IMR-90 (cell line): ENCODE measurements at regions not wholly inside any gene's neighbourhood (a gene's known extent, or its start where the extent isn't known, plus 50 kb on each side); places are given as distances from the start of the nearest gene placed in this dataset.

Experiments used
- ATAC-seq: fragments of 200-7000 bp; cut with Tn5 transposase; 2 replicates; pipeline ENCODE4 v1.9.1; 2020; ENCODE audit warnings: low read depth, mild to moderate bottlenecking, moderate library complexity
- BruUV-seq: library from RNA; stranded (reverse); fragments of 400-500 nt; replicated peaks from 2 replicates; lab custom pipeline; 2021; lab: Mats Ljungman, UMichigan
- CTCF ChIA-PET: fragments of 300-600 bp; formaldehyde crosslinking; extraction: SDS; loops from one replicate; lab custom pipeline; 2021; ENCODE audit warnings: antibody characterized with exemption; lab: Yijun Ruan, JAX
- POLR2A ChIA-PET: fragments of 300-600 bp; sonication (Branson Sonifier 250); formaldehyde crosslinking; loops from one replicate; lab custom pipeline; 2022; ENCODE audit warnings: antibody characterized with exemption; ENCODE audit not compliant: unreplicated experiment; lab: Charles Lee
- DNase-seq: peaks from one replicate; pipeline ENCODE4 v3.0.0; 2013
- H2AFZ ChIP-seq: replicated peaks from 2 replicates; pipeline ENCODE3; 2013; ENCODE audit warnings: low read length, mild to moderate bottlenecking; ENCODE audit not compliant: poor library complexity
- H2AK5ac ChIP-seq: 2 replicates; pipeline ENCODE4 v1.6.1; 2013; ENCODE audit warnings: low read depth, low read length, inconsistent platforms
- H2AK9ac ChIP-seq: replicated peaks from 2 replicates; pipeline ENCODE3; 2013; ENCODE audit warnings: mild to moderate bottlenecking, low read depth, low read length, moderate library complexity; ENCODE audit not compliant: poor library complexity
- H2BK120ac ChIP-seq: 2 replicates; pipeline ENCODE4 v1.6.1; 2013; ENCODE audit warnings: low read depth, low read length, inconsistent platforms
- H2BK15ac ChIP-seq: 3 replicates; pipeline ENCODE4 v1.6.1; 2013; ENCODE audit warnings: low read depth, low read length, inconsistent platforms
- H2BK20ac ChIP-seq: 2 replicates; pipeline ENCODE4 v1.6.1; 2013; ENCODE audit warnings: low read depth, mild to moderate bottlenecking, inconsistent platforms, low read length, moderate library complexity
- H2BK5ac ChIP-seq: 2 replicates; pipeline ENCODE4 v1.6.1; 2013; ENCODE audit warnings: mild to moderate bottlenecking, low read depth, low read length, inconsistent platforms; ENCODE audit not compliant: poor library complexity, severe bottlenecking
- H3K14ac ChIP-seq: replicated peaks from 2 replicates; pipeline ENCODE4 v1.6.1; 2013; ENCODE audit warnings: low read depth, low read length, inconsistent platforms
- H3K18ac ChIP-seq: 2 replicates; pipeline ENCODE4 v1.6.1; 2013; ENCODE audit warnings: low read depth, low read length, control low read depth
- H3K23ac ChIP-seq: 2 replicates; pipeline ENCODE4 v1.6.1; 2013; ENCODE audit warnings: low read depth, low read length, inconsistent platforms
- H3K27ac ChIP-seq: 2 replicates; pipeline ENCODE4 v1.5.1; 2013; ENCODE audit warnings: mild to moderate bottlenecking, control low read depth, low read length; ENCODE audit not compliant: insufficient read depth
- H3K27me3 ChIP-seq: 2 replicates; pipeline ENCODE4 v1.6.1; 2013; ENCODE audit warnings: low read length; ENCODE audit not compliant: control insufficient read depth, insufficient read depth
- H3K36me3 ChIP-seq: 2 replicates; pipeline ENCODE4 v1.6.1; 2013; ENCODE audit warnings: low read length, mixed read lengths; ENCODE audit not compliant: control insufficient read depth, insufficient read depth
- H3K4ac ChIP-seq: 2 replicates; pipeline ENCODE4 v1.6.1; 2013; ENCODE audit warnings: low read depth, low read length, inconsistent platforms
- H3K4me1 ChIP-seq: 2 replicates; pipeline ENCODE4 v1.6.1; 2013; ENCODE audit warnings: low read length, mixed read lengths; ENCODE audit not compliant: control insufficient read depth, insufficient read depth
- H3K4me2 ChIP-seq: 2 replicates; pipeline ENCODE4 v1.6.1; 2013; ENCODE audit warnings: low read depth, mild to moderate bottlenecking, control low read depth, low read length, moderate library complexity
- H3K4me3 ChIP-seq: 2 replicates; pipeline ENCODE4 v1.5.1; 2013; ENCODE audit warnings: low read depth, mild to moderate bottlenecking, control low read depth, low read length, moderate library complexity; ENCODE audit not compliant: insufficient read depth
- H3K56ac ChIP-seq: 2 replicates; pipeline ENCODE4 v1.6.1; 2013; ENCODE audit warnings: low read length, inconsistent platforms; ENCODE audit not compliant: insufficient read depth; ENCODE audit errors: extremely low read depth
- H3K79me1 ChIP-seq, 2 experiments: 2 replicates each; pipeline ENCODE4 v1.6.1; 2013; ENCODE audit warnings: low read length in 2 of 2, inconsistent platforms in 1 of 2, low read depth in 1 of 2
- H3K9ac ChIP-seq: 2 replicates; pipeline ENCODE4 v1.6.1; 2013; ENCODE audit warnings: low read depth, low read length, control low read depth
- H3K9me1 ChIP-seq: 2 replicates; pipeline ENCODE4 v1.6.1; 2013; ENCODE audit warnings: low read length, inconsistent platforms; ENCODE audit not compliant: insufficient read depth
- H3K9me3 ChIP-seq: 2 replicates; pipeline ENCODE4 v1.6.1; 2013; ENCODE audit warnings: low read length; ENCODE audit not compliant: control insufficient read depth, insufficient read depth
- H4K20me1 ChIP-seq: 2 replicates; pipeline ENCODE4 v1.6.1; 2013; ENCODE audit warnings: low read length, inconsistent platforms; ENCODE audit not compliant: insufficient read depth
- H4K5ac ChIP-seq: 2 replicates; pipeline ENCODE4 v1.6.1; 2013; ENCODE audit warnings: mild to moderate bottlenecking, low read depth, low read length, control low read depth
- H4K8ac ChIP-seq, 2 experiments: 2 replicates each; pipeline ENCODE4 v1.6.1; 2013; ENCODE audit warnings: low read depth in 2 of 2, low read length in 2 of 2, control low read depth in 1 of 2, inconsistent platforms in 1 of 2
- H4K91ac ChIP-seq: 2 replicates; pipeline ENCODE4 v1.6.1; 2013; ENCODE audit warnings: low read depth, low read length, inconsistent platforms; ENCODE audit not compliant: insufficient read depth
- CHD1 ChIP-seq: IDR thresholded peaks from 2 replicates; pipeline ENCODE4 v1.6.1; 2012; ENCODE audit warnings: low read depth, low read length, improper control_type of control experiment
- CTCF ChIP-seq: conservative IDR thresholded peaks from 2 replicates; pipeline ENCODE4 v1.5.1; 2012; ENCODE audit warnings: mild to moderate bottlenecking, low read depth, low read length, improper control_type of control experiment
- MAFK ChIP-seq: IDR thresholded peaks from 2 replicates; pipeline ENCODE4 v1.6.1; 2012; ENCODE audit warnings: low read depth, low read length, improper control_type of control experiment
- MAZ ChIP-seq: IDR thresholded peaks from 2 replicates; pipeline ENCODE4 v1.6.1; 2012; ENCODE audit warnings: low read depth, mild to moderate bottlenecking, low read length, improper control_type of control experiment, moderate library complexity, borderline replicate concordance
- NFE2L2 ChIP-seq: fragments of 150-350 bp; IDR thresholded peaks from 2 replicates; pipeline ENCODE4 v1.6.1; 2016; ENCODE audit warnings: low read depth, mild to moderate bottlenecking, low read length
- RAD21 ChIP-seq: IDR thresholded peaks from 2 replicates; pipeline ENCODE4 v1.6.1; 2012; ENCODE audit warnings: low read length, improper control_type of control experiment
- RCOR1 ChIP-seq: IDR thresholded peaks from 2 replicates; pipeline ENCODE4 v1.6.1; 2012; ENCODE audit warnings: mild to moderate bottlenecking, low read length, improper control_type of control experiment; ENCODE audit not compliant: insufficient replicate concordance
- SMC3 ChIP-seq: fragments of 150-350 bp; IDR thresholded peaks from 2 replicates; pipeline ENCODE4 v1.6.1; 2016; ENCODE audit warnings: low read depth, mild to moderate bottlenecking, antibody characterized with exemption, low read length, moderate library complexity
- USF2 ChIP-seq: fragments of 150-350 bp; IDR thresholded peaks from 2 replicates; pipeline ENCODE4 v1.6.1; 2017; ENCODE audit warnings: mild to moderate bottlenecking, antibody characterized with exemption, low read length, low read depth
- WGBS, 2 experiments: methylation state at CpG; one replicate each; pipeline versions ENCODE4 v1.1.5 to v1.1.7; 2013; ENCODE audit warnings: missing lambda C conversion rate in 2 of 2; ENCODE audit not compliant: insufficient read length in 1 of 2; ENCODE audit errors: extremely low coverage in 2 of 2; 5-methylcytosine and 5-hydroxymethylcytosine counted together
- dilution Hi-C: fragments of 300-500 bp; cut with HindIII; formaldehyde crosslinking; loops from one replicate; pipeline ENCODE4 v1.14.3; 2018; ENCODE audit warnings: low sequenced_read_pairs; ENCODE audit not compliant: unreplicated experiment
- in situ Hi-C: fragments of 300-500 bp; cut with MboI; formaldehyde crosslinking; loops from 3 replicates; pipeline ENCODE4 v1.14.3; 2019; ENCODE audit warnings: low sequenced_read_pairs, inconsistent platforms, mixed read lengths
- intact Hi-C: fragments of 100-400 bp; cut with micrococcal nuclease; formaldehyde crosslinking; loops from 2 replicates; pipeline ENCODE4 v1.10.0; 2022

- Histone ChIP-seq H3K9ac (no peak overlapping the region), H2AFZ (no peak overlapping the region), H4K8ac (no peak overlapping the region), H3K23ac (no peak overlapping the region), H3K4me1 (no peaks in the 10 kb centered on the region), H3K9me3 (no peaks in the 10 kb centered on the region; the same call in 1 of the 2 replicates), H3K4me2 (no peak overlapping the region), H3K79me1 (no peaks in the 10 kb centered on the region), H4K5ac (no peak overlapping the region), H3K9me1 (no peaks in the 10 kb centered on the region), H2BK5ac (no peak overlapping the region), H2AK5ac (no peak overlapping the region), H2BK15ac (no peak overlapping the region), H3K4ac (no peak overlapping the region), H4K91ac (no peak overlapping the region), H3K27me3 (no peaks in the 10 kb centered on the region), H3K36me3 (no peaks in the 10 kb centered on the region), H3K27ac (no peak overlapping the region), H2BK120ac (no peak overlapping the region), H4K20me1 (no peaks in the 10 kb centered on the region), H3K56ac (no peak overlapping the region), H2BK20ac (no peak overlapping the region), H2AK9ac (no peak overlapping the region), H3K4me3 (no peak overlapping the region), H3K14ac (no peak overlapping the region), H3K18ac (no peak overlapping the region)
- ChIA-PET CTCF (interaction anchor here (0.6 kb wide), 1 partner anchor 232 kb away, joined by 3 read pairs; no protein-coding TSS in a partner anchor), POLR2A (no interaction called here)
- BruUV-seq: no TSS peak
- DNase-seq: no peak
- WGBS, 2 experiments: 0% methylated on average over 1 of the region's 2 CpGs; no CpG with 5 or more reads in 1 of the 2 experiments
- dilution Hi-C loops: no loop called here
- TF ChIP-seq RAD21 (no peak), NFE2L2 (no peak), SMC3 (no peak), USF2 (no peak), MAZ (no peak), CTCF (no peak), MAFK (no peak), CHD1 (no peak), RCOR1 (no peak)
- no peak for ATAC-seq
- in situ Hi-C loops: no loop called here
- intact Hi-C loops: no loop called here
Measured at GRCh38 chr5:135743705-135744411, 90.6 kb upstream of the SLC25A48 start.
